Neural cell (in vitro differentiated cells): ENCODE measurements at regions not wholly inside any gene's neighbourhood (a gene's known extent, or its start where the extent isn't known, plus 50 kb on each side); places are given as distances from the start of the nearest gene placed in this dataset.

ENCODE experiments used
- EP300 ChIP-seq: fragments of 450-650 bp; conservative IDR thresholded peaks from 2 replicates; pipeline ENCODE4 v1.6.1; 2014; ENCODE audit warnings: antibody characterized with exemption, mild to moderate bottlenecking, moderate library complexity; ENCODE audit not compliant: poor library complexity, severe bottlenecking
- EZH2 ChIP-seq: fragments of 200-600, 300-800 bp; shearing (Covaris generic), sonication (generic); IDR thresholded peaks from 2 replicates; pipeline ENCODE4 v1.6.1; 2014; ENCODE audit warnings: antibody characterized with exemption, low read length, borderline replicate concordance, mild to moderate bottlenecking; ENCODE audit not compliant: insufficient read depth, poor library complexity, severe bottlenecking
- POLR2AphosphoS5 ChIP-seq: IDR thresholded peaks from 2 replicates; pipeline ENCODE4 v1.6.1; 2012
- REST ChIP-seq: IDR thresholded peaks from 2 replicates; pipeline ENCODE4 v1.6.1; 2012; ENCODE audit warnings: borderline replicate concordance
- TF ChIP-seq, protein P1 (sequence below): fragments of 450-650 bp; IDR thresholded peaks from 2 replicates; pipeline ENCODE4 v1.5.1; 2014; ENCODE audit warnings: antibody characterized with exemption, mild to moderate bottlenecking, moderate library complexity; ENCODE audit not compliant: poor library complexity, severe bottlenecking

DNA sequence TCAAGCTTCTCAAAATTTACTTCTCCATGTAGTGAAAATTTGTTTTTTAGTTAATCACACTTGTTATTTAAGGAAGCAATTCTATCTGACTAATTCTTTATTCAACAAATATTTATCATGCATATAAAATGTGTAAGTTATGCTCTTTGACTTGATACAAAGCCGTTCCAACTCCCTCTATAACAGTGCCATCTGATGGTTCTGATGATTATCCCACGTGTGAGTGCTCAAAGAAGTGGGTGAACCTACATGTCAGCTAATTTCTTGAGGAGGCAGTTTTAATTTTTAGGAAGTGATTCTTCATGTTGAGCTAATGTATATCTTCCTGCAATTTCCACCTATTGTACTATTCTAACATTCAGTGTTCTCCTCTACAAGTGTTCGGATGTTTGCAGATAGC lies 88.8 kb upstream of the BRINP1 start:
- TF ChIP-seq, protein P1, sequence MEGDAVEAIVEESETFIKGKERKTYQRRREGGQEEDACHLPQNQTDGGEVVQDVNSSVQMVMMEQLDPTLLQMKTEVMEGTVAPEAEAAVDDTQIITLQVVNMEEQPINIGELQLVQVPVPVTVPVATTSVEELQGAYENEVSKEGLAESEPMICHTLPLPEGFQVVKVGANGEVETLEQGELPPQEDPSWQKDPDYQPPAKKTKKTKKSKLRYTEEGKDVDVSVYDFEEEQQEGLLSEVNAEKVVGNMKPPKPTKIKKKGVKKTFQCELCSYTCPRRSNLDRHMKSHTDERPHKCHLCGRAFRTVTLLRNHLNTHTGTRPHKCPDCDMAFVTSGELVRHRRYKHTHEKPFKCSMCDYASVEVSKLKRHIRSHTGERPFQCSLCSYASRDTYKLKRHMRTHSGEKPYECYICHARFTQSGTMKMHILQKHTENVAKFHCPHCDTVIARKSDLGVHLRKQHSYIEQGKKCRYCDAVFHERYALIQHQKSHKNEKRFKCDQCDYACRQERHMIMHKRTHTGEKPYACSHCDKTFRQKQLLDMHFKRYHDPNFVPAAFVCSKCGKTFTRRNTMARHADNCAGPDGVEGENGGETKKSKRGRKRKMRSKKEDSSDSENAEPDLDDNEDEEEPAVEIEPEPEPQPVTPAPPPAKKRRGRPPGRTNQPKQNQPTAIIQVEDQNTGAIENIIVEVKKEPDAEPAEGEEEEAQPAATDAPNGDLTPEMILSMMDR, result no peak
- TF ChIP-seq POLR2AphosphoS5, result no peak
- no peak for TF ChIP-seq EP300
- TF ChIP-seq EZH2, result no peak
- no peak for TF ChIP-seq REST
